Endothelial cell (in vitro differentiated cells): ENCODE measurements at regions not wholly inside any gene's neighbourhood (a gene's known extent, or its start where the extent isn't known, plus 50 kb on each side); places are given as distances from the start of the nearest gene placed in this dataset.
A peak's percentile ranks its signal among the peaks of the same experiment; 100 is the strongest.

ENCODE experiments used
- DNase-seq: peaks from one replicate; pipeline ENCODE4 v3.0.0; 2021; ENCODE audit warnings: low spot score
- H3K27ac Mint-ChIP-seq: one replicate; pipeline ENCODE4 v1.8.0; 2021; ENCODE audit warnings: mixed read lengths, inconsistent platforms; ENCODE audit not compliant: unreplicated experiment
- H3K27me3 Mint-ChIP-seq: one replicate; pipeline ENCODE4 v1.8.0; 2021; ENCODE audit warnings: mild to moderate bottlenecking, moderate library complexity, mixed read lengths, inconsistent platforms; ENCODE audit not compliant: unreplicated experiment
- H3K36me3 Mint-ChIP-seq: one replicate; pipeline ENCODE4 v1.8.0; 2021; ENCODE audit warnings: mild to moderate bottlenecking, low read depth, mixed read lengths, inconsistent platforms; ENCODE audit not compliant: unreplicated experiment
- H3K4me1 Mint-ChIP-seq: one replicate; pipeline ENCODE4 v1.8.0; 2021; ENCODE audit warnings: mild to moderate bottlenecking, mixed read lengths, inconsistent platforms; ENCODE audit not compliant: unreplicated experiment
- H3K4me3 Mint-ChIP-seq: one replicate; pipeline ENCODE4 v1.8.0; 2021; ENCODE audit warnings: mild to moderate bottlenecking, mixed read lengths, inconsistent platforms; ENCODE audit not compliant: unreplicated experiment
- H3K9me3 Mint-ChIP-seq: one replicate; pipeline ENCODE4 v1.8.0; 2021; ENCODE audit warnings: mixed read lengths, inconsistent platforms; ENCODE audit not compliant: unreplicated experiment
- CTCF ChIP-seq: fragments of 200-600 bp; sonication (generic); IDR thresholded peaks from one replicate; pipeline ENCODE4 v1.5.0; 2021; ENCODE audit warnings: antibody characterized with exemption; ENCODE audit not compliant: unreplicated experiment

GRCh38 chrX:30981968-30982367, 89.9 kb downstream of the FTHL17 start:
- H3K27me3 Mint-ChIP-seq, result no peaks in the 10 kb centered on the region
- H3K4me3 Mint-ChIP-seq, result no peak overlapping the region
- DNase-seq, result no peak
- H3K4me1 Mint-ChIP-seq, result no peaks in the 10 kb centered on the region
- TF ChIP-seq CTCF, result no peak
- H3K9me3 Mint-ChIP-seq, result no peaks in the 10 kb centered on the region
- no peaks in the 10 kb centered on the region for H3K36me3 Mint-ChIP-seq
- H3K27ac Mint-ChIP-seq, result no peak overlapping the region

- Mint-ChIP-seq H3K27ac (no peak overlapping the region), H3K27me3 (no peaks in the 10 kb centered on the region), H3K4me3 (no peak overlapping the region), H3K9me3 (no peaks in the 10 kb centered on the region), H3K36me3 (no peaks in the 10 kb centered on the region), H3K4me1 (no peaks in the 10 kb centered on the region)
- DNase-seq, result no peak
- no peak for TF ChIP-seq CTCF
Observed at GRCh38 chrX:30979271-30979670, 90.2 kb upstream of the TAB3 start.

- no peak overlapping the region for H3K27ac Mint-ChIP-seq
- no peaks in the 10 kb centered on the region for H3K36me3 Mint-ChIP-seq
Observed at GRCh38 chrX:30975467-30975866, 86.4 kb upstream of the TAB3 start.

GRCh38 chrX:30973784-30974427, 84.9 kb upstream of the TAB3 start:
- no peak for DNase-seq
- Mint-ChIP-seq H3K36me3 (no peaks in the 10 kb centered on the region), H3K9me3 (no peaks in the 10 kb centered on the region), H3K27ac (no peak overlapping the region), H3K27me3 (no peaks in the 10 kb centered on the region), H3K4me3 (no peak overlapping the region), H3K4me1 (no peaks in the 10 kb centered on the region)
- no peak for TF ChIP-seq CTCF

More at GRCh38 chrX:30975467-30975866, 86.4 kb upstream of the TAB3 start:
- Mint-ChIP-seq H3K9me3 (no peaks in the 10 kb centered on the region), H3K4me3 (no peak overlapping the region), H3K27me3 (no peaks in the 10 kb centered on the region), H3K4me1 (no peaks in the 10 kb centered on the region)
- no peak for TF ChIP-seq CTCF
- no peak for DNase-seq

- peak; percentile 7 for DNase-seq
- no peak for TF ChIP-seq CTCF
- Mint-ChIP-seq H3K4me1 (no peaks in the 10 kb centered on the region), H3K27me3 (no peaks in the 10 kb centered on the region), H3K27ac (no peak overlapping the region), H3K4me3 (no peak overlapping the region), H3K9me3 (no peaks in the 10 kb centered on the region), H3K36me3 (no peaks in the 10 kb centered on the region)
Observed at GRCh38 chrX:30971774-30972603, 82.9 kb upstream of the TAB3 start.
